GM13976 (cell line): ENCODE measurements at regions not wholly inside any gene's neighbourhood (a gene's known extent, or its start where the extent isn't known, plus 50 kb on each side); places are given as distances from the start of the nearest gene placed in this dataset.
"Not testable (repeated sequence)": the region's sequence is repeated elsewhere in the genome, so short reads cannot be mapped to it uniquely, and the experiment has no call there.

Source experiments
- DNase-seq: peaks from one replicate; pipeline ENCODE4 v3.0.0; 2012; ENCODE audit warnings: low spot score
- CTCF ChIP-seq: IDR thresholded peaks from 2 replicates; pipeline ENCODE4 v1.5.1; 2012; ENCODE audit warnings: borderline replicate concordance, mild to moderate bottlenecking; ENCODE audit not compliant: insufficient read depth; ENCODE audit errors: extremely low read depth, missing control alignments, control extremely low read depth
- in situ Hi-C: fragments of 300-500 bp; cut with MboI; formaldehyde crosslinking; loops from one replicate; pipeline ENCODE4 v1.12.0; 2022; ENCODE audit warnings: low sequenced_read_pairs, mixed read lengths, inconsistent platforms; ENCODE audit not compliant: unreplicated experiment

GRCh38 chr3:194893121-194893987 is 207.7 kb downstream of the FAM43A start:
- TF ChIP-seq CTCF, result no peak
- no peak for DNase-seq
- in situ Hi-C loops, result no loop called here

DNA sequence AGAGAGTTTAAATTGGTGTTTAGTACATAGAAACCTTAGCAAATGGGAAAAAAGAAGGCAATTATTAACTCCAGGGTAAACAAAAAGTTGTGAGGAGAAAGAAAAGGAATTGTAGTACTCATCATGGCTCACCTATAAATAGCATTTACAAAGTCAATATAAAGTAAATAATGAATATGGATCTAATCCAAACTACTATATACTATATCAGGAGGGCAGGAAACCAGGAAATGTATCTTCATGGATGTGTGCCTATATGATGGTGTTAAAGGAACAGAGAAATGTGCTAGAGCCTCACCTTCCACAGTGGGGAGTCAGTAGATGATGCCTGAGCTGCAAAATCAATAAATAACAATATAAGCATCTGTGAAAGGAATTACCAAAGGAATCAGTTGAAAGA is 208.9 kb downstream of the FAM43A start:
- in situ Hi-C loops, result no loop called here
- no peak for DNase-seq
- TF ChIP-seq CTCF, result no peak

- no peak for DNase-seq
- in situ Hi-C loops, result no loop called here
- TF ChIP-seq CTCF, result no peak
Measured at GRCh38 chr3:194900854-194901522, 215.3 kb downstream of the FAM43A start.

- in situ Hi-C loops, DNase-seq: not testable (repeated sequence)
Measured at GRCh38 chr3:194903447-194903846, 217.8 kb downstream of the FAM43A start.

DNA sequence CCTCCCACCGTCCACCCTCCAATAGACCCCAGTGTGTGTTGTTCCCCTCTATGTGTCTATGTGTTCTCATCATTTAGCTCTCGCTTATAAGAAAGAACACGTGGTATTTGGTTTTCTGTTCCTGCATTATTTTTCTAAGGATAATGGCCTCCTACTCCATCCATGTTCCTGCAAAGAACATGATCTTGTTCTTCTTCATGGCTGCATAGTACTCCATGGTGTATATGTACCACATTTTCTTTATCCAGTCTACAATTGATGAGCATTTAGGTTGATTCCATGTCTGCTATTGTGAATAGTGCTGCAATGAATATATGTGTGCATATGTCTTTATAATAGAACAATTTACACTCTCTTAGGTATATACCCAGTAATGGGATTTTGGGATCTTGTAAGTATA is 219.3 kb downstream of the FAM43A start:
- in situ Hi-C loops, DNase-seq: not testable (repeated sequence)

- TF ChIP-seq CTCF, result no peak
- in situ Hi-C loops, result no loop called here
- DNase-seq, result no peak
Measured at GRCh38 chr3:194905696-194906095, 220.0 kb downstream of the FAM43A start.

GRCh38 chr3:194906229-194906629 is 220.5 kb downstream of the FAM43A start:
- no peak for DNase-seq
- no peak for TF ChIP-seq CTCF
- in situ Hi-C loops, result no loop called here
